ENCODE measurements at regions not wholly inside any gene's neighbourhood (a gene's known extent, or its start where the extent isn't known, plus 50 kb on each side); places are given as distances from the start of the nearest gene placed in this dataset.

DNA sequence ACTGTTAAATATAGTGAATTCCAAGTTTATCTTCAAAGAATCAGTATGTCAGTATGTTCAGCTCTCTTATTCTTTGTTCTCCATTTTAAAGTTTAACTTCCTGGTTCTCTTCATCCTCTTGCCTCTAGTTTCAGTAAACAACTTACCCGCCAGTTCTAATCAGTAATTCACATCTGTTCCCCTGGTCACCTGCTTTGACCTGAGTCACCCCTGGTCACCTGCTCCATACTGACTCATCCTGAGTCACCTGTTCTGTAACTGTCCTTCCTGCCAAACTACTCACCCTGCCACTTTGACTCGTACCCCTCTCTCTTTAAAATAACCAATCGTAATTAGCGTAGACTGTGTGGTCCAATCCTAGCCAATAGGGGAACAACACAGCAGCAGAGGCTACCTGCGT, 992.7 kb upstream of the HS3ST1 start:
- no peak for TF ChIP-seq POLR2AphosphoS5 (IDR thresholded peaks at IDR 0.05)
- TF ChIP-seq, protein P1, sequence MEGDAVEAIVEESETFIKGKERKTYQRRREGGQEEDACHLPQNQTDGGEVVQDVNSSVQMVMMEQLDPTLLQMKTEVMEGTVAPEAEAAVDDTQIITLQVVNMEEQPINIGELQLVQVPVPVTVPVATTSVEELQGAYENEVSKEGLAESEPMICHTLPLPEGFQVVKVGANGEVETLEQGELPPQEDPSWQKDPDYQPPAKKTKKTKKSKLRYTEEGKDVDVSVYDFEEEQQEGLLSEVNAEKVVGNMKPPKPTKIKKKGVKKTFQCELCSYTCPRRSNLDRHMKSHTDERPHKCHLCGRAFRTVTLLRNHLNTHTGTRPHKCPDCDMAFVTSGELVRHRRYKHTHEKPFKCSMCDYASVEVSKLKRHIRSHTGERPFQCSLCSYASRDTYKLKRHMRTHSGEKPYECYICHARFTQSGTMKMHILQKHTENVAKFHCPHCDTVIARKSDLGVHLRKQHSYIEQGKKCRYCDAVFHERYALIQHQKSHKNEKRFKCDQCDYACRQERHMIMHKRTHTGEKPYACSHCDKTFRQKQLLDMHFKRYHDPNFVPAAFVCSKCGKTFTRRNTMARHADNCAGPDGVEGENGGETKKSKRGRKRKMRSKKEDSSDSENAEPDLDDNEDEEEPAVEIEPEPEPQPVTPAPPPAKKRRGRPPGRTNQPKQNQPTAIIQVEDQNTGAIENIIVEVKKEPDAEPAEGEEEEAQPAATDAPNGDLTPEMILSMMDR (IDR thresholded peaks at IDR 0.05; ENCODE audit: poor library complexity, severe bottlenecking): no peak
